ENCODE measurements at regions not wholly inside any gene's neighbourhood (a gene's known extent, or its start where the extent isn't known, plus 50 kb on each side); places are given as distances from the start of the nearest gene placed in this dataset.
A peak's percentile ranks its signal among the peaks of the same experiment; 100 is the strongest.

- DNase-seq = no peak
Observed at GRCh38 chr1:239739919-239740318, 351.8 kb upstream of the FMN2 start.

GRCh38 chr1:239742416-239743109, 349.1 kb upstream of the FMN2 start:
- DNase-seq = no peak

- no peak for DNase-seq
Observed at GRCh38 chr1:239744851-239745250, 346.8 kb upstream of the FMN2 start.

- no peak for DNase-seq
Observed at GRCh38 chr1:239755107-239755912, 336.4 kb upstream of the FMN2 start.

GRCh38 chr1:239757716-239758115, 334.0 kb upstream of the FMN2 start:
- DNase-seq = no peak

DNA sequence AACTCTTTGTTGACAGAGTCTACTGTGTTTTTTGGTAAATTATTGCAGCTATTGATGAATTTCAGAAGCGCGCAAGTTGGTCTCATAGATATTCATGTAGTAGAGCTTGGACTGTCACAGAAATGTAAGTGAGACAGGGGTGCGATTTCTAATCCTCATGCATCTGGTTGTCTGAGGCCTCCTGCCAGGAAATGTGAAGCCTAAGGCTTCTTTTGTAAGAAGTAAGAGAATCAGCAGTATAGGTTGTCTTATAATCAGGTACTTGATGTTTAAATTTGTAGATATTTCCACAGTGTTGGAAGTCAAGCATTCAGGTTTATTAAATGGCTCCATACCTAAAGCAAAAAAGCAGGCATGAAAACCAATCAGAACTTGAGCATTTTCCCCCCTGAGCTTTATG, 332.9 kb upstream of the FMN2 start:
- no peak for DNase-seq

DNA sequence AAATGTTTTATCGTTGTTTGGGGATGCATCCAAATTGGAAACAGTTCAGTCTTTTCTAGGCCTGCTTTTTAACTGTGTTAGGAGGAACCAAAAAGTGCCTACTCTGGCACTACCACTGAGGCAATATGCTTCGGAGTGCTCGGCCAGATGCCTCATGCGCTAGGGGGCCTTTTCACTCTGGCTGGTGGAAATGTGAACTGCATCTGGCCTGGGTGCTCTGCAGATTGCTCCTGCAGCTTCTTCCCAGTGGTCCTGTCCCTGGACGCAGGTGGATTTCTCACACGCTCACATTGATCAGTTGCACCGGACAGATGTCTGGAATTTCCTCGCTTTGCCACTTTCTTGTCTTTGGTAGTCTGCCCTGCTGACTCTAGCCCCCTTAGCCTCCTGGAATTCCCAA, 330.2 kb upstream of the FMN2 start:
- no peak for DNase-seq

GRCh38 chr1:239763850-239764249, 327.8 kb upstream of the FMN2 start:
- peak; percentile 2 for DNase-seq

DNA sequence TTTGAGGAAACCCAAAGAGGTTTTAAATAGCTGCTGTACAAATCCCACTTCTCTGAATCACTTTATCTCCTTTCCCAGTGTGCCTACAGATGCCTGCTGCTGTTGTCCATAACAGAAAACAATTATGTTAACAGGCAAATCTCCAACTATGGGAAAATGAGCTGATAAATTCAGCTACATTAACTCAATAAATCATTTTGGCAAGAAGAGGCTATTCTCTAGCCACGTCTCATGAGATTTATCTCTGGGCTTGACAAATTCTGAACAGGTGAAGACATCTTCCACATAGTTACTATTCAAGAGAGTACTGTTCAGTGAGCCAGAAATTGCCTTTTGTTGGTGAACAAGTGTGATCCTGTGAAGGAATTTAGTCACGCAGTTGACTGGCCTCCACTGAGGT, 327.1 kb upstream of the FMN2 start:
- DNase-seq = no peak

GRCh38 chr1:239765163-239765562, 326.5 kb upstream of the FMN2 start:
- no peak for DNase-seq

GRCh38 chr1:239771550-239771949, 320.1 kb upstream of the FMN2 start:
- DNase-seq = no peak

DNA sequence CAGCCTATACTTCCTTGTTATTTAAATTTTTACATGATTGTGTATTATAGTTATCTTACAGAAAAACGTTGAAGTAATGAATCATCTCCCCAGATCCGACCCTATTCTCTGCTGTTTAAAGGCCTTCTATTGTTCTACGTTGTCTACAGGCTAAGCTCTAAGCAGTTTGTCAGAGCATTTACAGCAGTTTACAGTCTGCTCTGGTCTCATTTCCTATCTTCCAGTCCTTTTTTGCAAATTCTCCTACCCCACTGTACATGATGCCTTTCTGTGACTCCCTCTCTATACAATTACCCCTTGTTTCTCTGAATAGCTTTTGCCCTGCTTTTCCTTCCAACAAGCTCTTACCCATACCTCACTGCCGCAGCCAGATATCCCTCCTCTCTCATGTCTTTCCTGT, 319.2 kb upstream of the FMN2 start:
- no peak for DNase-seq

DNA sequence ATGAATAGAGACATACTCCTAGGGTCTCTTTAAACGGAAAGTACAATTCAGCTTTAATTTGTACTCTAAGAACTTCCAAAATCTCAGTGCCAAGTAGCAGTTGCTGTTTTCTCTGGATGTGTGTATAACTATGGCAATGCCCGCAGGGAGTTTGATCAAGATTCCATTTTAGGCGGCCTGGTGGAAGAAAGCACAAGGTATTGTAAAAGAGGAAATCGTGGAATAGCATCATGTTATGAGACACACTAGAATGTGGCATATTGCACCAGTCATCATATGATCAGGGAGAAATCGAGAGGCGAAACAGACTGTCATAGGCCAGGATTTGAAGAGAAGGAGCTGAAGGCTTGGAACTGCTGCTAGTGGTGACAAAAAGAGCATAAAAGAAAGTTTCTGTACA, 316.2 kb upstream of the FMN2 start:
- no peak for DNase-seq

GRCh38 chr1:239778208-239778813, 313.4 kb upstream of the FMN2 start:
- DNase-seq = no peak

GRCh38 chr1:239779962-239780361, 311.7 kb upstream of the FMN2 start:
- DNase-seq = no peak

- DNase-seq = no peak
Observed at GRCh38 chr1:239784896-239785295, 306.8 kb upstream of the FMN2 start.

GRCh38 chr1:239785576-239785975, 306.1 kb upstream of the FMN2 start:
- DNase-seq = no peak

DNA sequence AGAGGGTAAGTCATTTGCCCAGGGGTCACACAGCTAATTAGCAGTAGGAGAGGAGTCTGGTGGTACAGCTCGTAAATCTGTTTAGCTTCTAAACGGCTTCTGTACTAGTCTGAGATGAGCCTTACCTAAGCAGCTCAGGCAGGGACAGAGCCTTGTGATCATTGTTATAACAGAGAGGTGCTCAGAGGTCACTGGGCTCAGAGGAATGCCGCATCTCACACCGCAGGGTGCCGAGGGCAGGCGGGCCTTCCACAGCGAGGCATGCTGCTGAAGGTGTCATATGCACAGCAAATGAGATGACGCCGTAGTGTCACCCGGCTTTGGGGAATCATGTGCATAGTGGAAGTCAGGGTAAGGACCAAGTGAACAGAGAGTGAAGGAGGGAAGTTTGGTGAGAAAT, 305.2 kb upstream of the FMN2 start:
- no peak for DNase-seq

DNA sequence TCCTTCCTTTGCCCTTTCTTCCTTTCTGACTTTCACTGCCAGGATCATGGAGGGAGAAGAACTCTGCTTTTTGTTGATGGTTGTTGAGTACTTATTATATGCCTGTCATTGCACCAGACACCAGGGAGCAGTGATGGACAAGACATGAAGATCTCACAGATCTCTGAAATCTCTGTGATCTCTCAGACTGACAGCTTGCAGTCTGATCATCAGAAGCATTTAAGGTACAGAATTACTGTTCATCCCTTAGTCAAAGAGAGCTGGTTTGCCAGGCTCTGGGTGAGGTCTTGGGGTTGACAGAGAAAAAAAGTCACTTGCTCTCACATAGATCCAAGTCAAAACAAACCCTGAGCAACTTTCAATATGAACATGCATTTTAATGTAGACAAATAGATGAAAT, 299.5 kb upstream of the FMN2 start:
- no peak for DNase-seq

- no peak for DNase-seq
Observed at GRCh38 chr1:239795304-239795703, 296.4 kb upstream of the FMN2 start.

DNA sequence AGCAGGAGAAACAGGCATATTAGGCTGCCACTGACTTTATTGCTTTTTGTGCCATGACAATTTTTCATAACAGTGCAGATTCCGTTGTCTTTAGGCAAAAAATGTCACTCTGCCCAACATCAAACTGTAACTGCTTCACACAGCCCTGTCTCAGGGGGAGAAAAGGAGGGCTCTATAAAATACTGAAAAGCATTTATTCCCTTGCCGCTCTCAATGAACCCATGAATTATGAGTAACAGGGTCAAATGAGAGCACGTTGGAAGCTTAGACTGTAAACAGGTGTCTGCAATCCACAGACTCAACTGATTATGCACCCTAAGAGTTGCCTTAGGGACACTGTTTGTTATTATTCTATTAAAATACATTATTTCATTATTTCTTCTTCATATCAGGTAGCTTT, 292.1 kb upstream of the FMN2 start:
- no peak for DNase-seq

DNA sequence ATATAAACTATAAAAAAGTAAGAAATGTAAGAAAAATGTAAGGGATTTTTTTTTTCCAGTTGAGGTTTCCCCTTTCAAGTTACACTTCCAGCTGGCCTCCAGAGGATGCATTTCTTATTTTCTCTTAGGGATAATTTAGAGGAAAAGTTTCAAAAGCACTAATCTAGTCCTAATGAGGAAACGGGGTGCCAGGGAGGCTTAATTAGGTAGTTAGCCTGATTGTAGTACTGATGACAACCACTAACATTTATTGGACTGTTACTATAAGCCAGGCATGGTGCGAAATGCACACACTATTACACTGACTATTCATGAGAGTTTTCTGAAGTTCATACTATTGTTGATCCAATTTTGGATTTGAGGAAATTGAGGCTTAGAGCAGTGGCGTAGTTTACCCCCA, 290.8 kb upstream of the FMN2 start:
- DNase-seq = no peak

- peak; percentile 14 for DNase-seq
Observed at GRCh38 chr1:239802275-239802674, 289.4 kb upstream of the FMN2 start.

- DNase-seq = no peak
Observed at GRCh38 chr1:239803781-239804180, 287.9 kb upstream of the FMN2 start.
